T-helper 1 cell treated with Interleukin-12 subunit alpha and Interleukin-12 subunit beta and Interleukin-4 antibody, amounts not matched to agents 30 μg/mL and 1 μg/mL, for 36 hours (primary cell): ENCODE measurements at regions not wholly inside any gene's neighbourhood (a gene's known extent, or its start where the extent isn't known, plus 50 kb on each side); places are given as distances from the start of the nearest gene placed in this dataset.

Experiments used
- H3K27ac Mint-ChIP-seq: one replicate; pipeline ENCODE4 v1.8.0; 2021; ENCODE audit warnings: mild to moderate bottlenecking, mixed read lengths
- H3K27me3 Mint-ChIP-seq: one replicate; pipeline ENCODE4 v1.8.0; 2021; ENCODE audit warnings: low read depth, mixed read lengths
- H3K36me3 Mint-ChIP-seq: one replicate; pipeline ENCODE4 v1.8.0; 2021; ENCODE audit warnings: low read depth, mixed read lengths
- H3K4me1 Mint-ChIP-seq: one replicate; pipeline ENCODE4 v1.8.0; 2021; ENCODE audit warnings: low read depth, mixed read lengths
- H3K4me3 Mint-ChIP-seq: one replicate; pipeline ENCODE4 v1.8.0; 2021; ENCODE audit warnings: mild to moderate bottlenecking, moderate library complexity, mixed read lengths
- H3K9me3 Mint-ChIP-seq: one replicate; pipeline ENCODE4 v1.8.0; 2021; ENCODE audit warnings: mixed read lengths

DNA sequence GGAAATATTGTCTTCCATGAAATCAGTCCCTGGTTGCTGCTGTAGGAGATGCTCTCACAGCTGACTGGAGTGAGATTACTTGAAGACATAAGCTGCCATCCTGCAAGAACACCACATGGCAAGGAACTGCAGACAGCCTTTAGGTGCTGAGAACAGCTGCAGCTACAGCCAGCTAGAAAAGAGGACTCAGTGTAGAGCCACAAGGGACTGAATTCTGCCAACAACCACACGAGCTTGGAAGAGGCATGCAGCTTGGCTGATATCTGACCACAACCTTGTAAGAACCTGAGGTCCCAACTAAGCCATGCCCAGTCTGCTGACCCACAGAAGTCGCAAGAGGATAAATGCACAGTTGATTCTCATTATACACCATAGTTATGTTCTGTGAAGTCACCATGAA is 181.8 kb upstream of the ARL4C start:
- H3K27ac Mint-ChIP-seq = no peak overlapping the region
- H3K9me3 Mint-ChIP-seq = no peaks in the 10 kb centered on the region
- H3K36me3 Mint-ChIP-seq = no peaks in the 10 kb centered on the region
- H3K4me1 Mint-ChIP-seq = no peaks in the 10 kb centered on the region
- H3K27me3 Mint-ChIP-seq = no peaks in the 10 kb centered on the region
- no peak overlapping the region for H3K4me3 Mint-ChIP-seq

DNA sequence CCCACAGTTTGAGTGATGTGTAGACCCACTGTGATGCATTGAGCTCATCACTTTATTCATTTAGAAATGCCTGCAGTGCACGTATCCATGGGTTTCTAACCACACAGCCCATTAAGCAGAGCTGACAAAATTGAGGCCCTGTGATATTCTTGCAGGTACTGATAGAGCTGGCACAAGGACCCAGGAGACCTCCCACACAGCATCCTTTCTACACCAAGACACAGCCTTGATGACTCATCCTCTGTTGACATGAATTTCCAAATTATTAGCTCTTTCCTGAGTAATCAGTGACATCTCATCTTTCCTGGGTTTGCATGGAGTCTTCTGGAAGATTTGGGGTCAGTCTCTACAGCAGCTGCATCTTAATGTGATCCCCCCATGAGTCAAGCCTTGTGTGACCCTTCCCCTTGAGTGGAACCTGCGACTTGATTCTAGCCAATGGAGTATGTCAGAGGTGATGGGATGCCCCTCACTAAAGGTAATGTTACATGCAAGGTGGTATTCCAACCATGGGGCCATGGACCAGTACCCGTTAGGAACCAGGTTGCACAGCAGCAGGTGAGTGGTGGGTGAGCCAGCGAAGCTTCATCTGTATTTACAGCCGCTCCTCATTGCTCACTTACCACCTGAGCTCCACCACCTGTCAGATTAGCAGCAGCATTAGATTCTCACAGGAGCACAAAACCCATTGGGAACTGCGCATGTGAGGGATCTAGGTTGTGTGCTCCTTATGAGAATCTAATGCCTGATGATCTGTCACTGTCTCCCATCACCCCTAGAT is 181.1 kb upstream of the ARL4C start:
- no peaks in the 10 kb centered on the region for H3K27me3 Mint-ChIP-seq
- no peak overlapping the region for H3K27ac Mint-ChIP-seq
- no peaks in the 10 kb centered on the region for H3K36me3 Mint-ChIP-seq
- H3K9me3 Mint-ChIP-seq = no peaks in the 10 kb centered on the region
- no peak overlapping the region for H3K4me3 Mint-ChIP-seq
- no peaks in the 10 kb centered on the region for H3K4me1 Mint-ChIP-seq

DNA sequence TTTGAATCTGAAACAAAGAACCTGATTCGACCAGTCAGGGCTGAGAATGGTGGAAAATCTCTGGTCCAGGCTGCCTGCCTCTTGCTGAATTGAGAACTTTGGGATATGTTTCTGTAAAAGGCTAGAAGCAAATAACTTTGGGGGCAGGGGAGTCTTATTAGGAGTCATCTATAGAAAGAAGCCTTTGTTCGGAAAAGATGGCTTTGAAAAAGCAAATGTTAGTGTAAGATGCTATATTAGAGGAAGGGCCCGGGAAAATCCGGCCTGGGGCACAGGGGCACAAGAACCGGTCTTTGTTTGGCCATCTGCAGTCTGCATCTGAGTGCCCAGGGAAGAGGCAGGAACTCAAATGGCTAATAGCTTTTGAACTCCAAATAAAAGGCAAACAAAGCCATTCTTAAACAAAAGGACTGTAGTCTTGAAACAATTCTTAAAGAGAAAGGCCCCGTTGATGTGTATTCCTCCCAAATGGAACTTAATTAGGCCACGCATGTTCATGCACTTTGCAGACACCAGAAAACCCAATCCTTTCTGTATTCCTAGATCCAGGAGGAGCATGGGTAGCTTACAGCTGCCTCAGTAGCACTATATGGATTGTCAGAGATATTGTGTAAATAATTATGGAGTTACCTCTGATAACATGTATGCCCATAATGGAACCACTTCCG is 180.0 kb upstream of the ARL4C start:
- no peaks in the 10 kb centered on the region for H3K4me1 Mint-ChIP-seq
- H3K27me3 Mint-ChIP-seq = no peaks in the 10 kb centered on the region
- no peak overlapping the region for H3K4me3 Mint-ChIP-seq
- no peaks in the 10 kb centered on the region for H3K9me3 Mint-ChIP-seq
- no peaks in the 10 kb centered on the region for H3K36me3 Mint-ChIP-seq
- no peak overlapping the region for H3K27ac Mint-ChIP-seq

GRCh38 chr2:234676109-234676782 is 179.4 kb upstream of the ARL4C start:
- Mint-ChIP-seq H3K36me3 (no peaks in the 10 kb centered on the region), H3K9me3 (no peaks in the 10 kb centered on the region), H3K27me3 (no peaks in the 10 kb centered on the region), H3K27ac (no peak overlapping the region), H3K4me1 (no peaks in the 10 kb centered on the region), H3K4me3 (no peak overlapping the region)

DNA sequence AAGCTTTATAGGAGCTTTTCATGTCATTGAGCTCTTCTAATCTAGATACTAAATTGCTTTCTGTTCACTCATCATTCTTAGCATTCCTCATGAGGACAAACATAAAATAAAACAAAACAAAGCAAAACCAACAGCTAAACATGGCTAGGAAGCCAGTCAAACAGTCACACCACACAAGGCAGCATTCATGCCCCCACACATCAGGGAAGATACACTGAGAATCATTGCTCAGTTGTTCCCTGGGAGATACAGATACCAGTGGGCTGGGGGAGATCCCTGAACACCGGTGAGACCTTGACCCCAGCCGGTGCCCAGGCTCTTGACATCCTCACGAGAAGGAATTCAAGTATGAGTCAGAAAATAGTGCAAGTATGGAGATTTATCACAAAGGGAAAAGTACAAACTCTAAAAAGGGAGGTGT is 177.9 kb upstream of the ARL4C start:
- Mint-ChIP-seq H3K4me3 (no peak overlapping the region), H3K9me3 (no peaks in the 10 kb centered on the region), H3K36me3 (no peaks in the 10 kb centered on the region), H3K27ac (no peak overlapping the region), H3K4me1 (no peaks in the 10 kb centered on the region), H3K27me3 (no peaks in the 10 kb centered on the region)

DNA sequence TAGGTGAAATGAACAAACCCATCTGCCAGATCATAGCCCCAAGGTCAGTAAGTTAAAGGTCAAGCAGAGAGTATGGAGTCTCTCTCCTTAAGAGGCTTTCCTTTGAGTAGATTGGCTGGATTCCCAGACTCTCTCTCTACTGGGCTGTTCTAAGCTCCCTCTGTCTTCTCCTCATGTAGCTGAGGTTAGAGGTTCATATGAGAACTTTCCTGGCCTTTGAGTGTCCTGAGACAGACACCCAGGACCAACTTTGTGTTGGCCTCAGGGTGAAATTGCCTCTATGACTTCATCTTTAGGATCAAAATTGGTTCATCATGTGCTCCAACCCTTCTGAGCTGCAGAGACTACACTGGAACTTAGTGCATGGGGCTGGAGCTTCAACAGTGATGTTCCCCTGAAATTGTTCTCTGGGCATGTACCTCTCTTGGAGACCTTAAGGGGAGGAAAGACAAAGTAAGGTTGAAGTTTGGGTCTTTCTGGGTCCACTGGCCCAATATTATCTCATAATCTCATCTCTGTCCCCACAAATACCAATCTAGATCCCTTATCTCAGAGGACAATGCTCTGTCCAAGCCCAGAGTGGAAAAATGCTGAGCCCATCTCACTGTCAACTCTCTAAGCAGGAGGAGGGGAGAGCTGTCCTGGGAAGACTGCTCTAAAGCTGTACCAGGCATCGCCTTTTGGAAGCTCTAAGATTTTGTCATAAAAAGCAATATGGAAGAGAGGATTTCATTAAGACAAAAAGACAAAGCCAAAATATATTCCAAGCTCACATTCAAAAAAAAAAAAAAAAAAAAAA is 177.3 kb upstream of the ARL4C start:
- H3K4me3 Mint-ChIP-seq = no peak overlapping the region
- H3K9me3 Mint-ChIP-seq = no peaks in the 10 kb centered on the region
- H3K27ac Mint-ChIP-seq = no peak overlapping the region
- H3K4me1 Mint-ChIP-seq = no peaks in the 10 kb centered on the region
- no peaks in the 10 kb centered on the region for H3K36me3 Mint-ChIP-seq
- no peaks in the 10 kb centered on the region for H3K27me3 Mint-ChIP-seq

- Mint-ChIP-seq H3K27me3 (no peaks in the 10 kb centered on the region), H3K27ac (no peak overlapping the region), H3K4me3 (no peak overlapping the region), H3K36me3 (no peaks in the 10 kb centered on the region), H3K9me3 (no peaks in the 10 kb centered on the region), H3K4me1 (no peaks in the 10 kb centered on the region)
These were observed 176.6 kb upstream of the ARL4C start for GRCh38 chr2:234673501-234673900.

GRCh38 chr2:234672498-234673150 is 175.7 kb upstream of the ARL4C start:
- H3K27me3 Mint-ChIP-seq = no peaks in the 10 kb centered on the region
- H3K4me3 Mint-ChIP-seq = no peak overlapping the region
- no peaks in the 10 kb centered on the region for H3K9me3 Mint-ChIP-seq
- H3K27ac Mint-ChIP-seq = no peak overlapping the region
- H3K36me3 Mint-ChIP-seq = no peaks in the 10 kb centered on the region
- no peaks in the 10 kb centered on the region for H3K4me1 Mint-ChIP-seq

DNA sequence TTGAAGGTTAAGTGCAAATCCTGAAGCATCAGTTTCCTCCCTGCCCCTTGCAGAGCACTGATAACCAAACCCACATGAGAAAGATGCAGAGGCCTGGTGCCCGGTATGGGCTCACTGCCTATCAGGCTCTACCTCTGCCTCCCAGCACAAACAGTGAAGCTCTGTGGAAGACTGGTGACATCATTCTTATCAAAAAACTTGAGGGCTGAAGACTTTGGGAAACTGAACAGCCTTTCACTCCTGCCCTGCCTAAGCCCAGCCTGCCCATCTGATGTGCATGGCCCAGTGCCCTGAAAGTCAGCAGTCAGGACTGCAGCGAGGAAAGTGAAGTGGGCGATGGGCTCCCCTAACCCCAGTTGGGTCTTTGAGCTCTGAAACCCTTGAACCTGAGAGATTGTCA is 174.8 kb upstream of the ARL4C start:
- Mint-ChIP-seq H3K9me3 (no peaks in the 10 kb centered on the region), H3K4me3 (no peak overlapping the region), H3K36me3 (no peaks in the 10 kb centered on the region), H3K27me3 (no peaks in the 10 kb centered on the region), H3K27ac (no peak overlapping the region), H3K4me1 (no peaks in the 10 kb centered on the region)

- H3K27ac Mint-ChIP-seq = no peak overlapping the region
- H3K4me3 Mint-ChIP-seq = no peak overlapping the region
- H3K36me3 Mint-ChIP-seq = no peaks in the 10 kb centered on the region
- no peaks in the 10 kb centered on the region for H3K4me1 Mint-ChIP-seq
- no peaks in the 10 kb centered on the region for H3K9me3 Mint-ChIP-seq
- H3K27me3 Mint-ChIP-seq = no peaks in the 10 kb centered on the region
These were observed 174.3 kb upstream of the ARL4C start for GRCh38 chr2:234671231-234671630.

DNA sequence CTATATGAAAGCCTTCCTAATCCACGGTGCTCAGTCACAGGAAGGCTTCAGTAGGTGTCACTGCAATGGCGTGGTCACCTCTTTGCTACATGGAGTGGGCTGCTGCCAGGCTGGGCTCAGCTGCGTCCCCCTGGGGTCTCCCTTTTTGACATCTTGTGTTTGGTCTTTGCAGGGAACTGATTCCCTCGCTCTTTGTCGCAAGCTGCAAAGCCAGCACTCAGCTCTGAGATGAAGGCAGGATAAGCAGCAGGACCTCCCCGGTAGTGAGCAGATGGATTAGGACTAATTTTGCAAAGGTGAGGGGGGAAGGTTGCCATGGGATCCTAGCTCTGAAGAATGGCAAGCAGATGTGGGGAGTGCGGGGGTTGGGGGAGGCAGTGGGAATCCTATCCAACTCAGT is 173.9 kb upstream of the ARL4C start:
- Mint-ChIP-seq H3K36me3 (no peaks in the 10 kb centered on the region), H3K4me3 (no peak overlapping the region), H3K9me3 (no peaks in the 10 kb centered on the region), H3K27ac (no peak overlapping the region), H3K27me3 (no peaks in the 10 kb centered on the region), H3K4me1 (no peaks in the 10 kb centered on the region)

DNA sequence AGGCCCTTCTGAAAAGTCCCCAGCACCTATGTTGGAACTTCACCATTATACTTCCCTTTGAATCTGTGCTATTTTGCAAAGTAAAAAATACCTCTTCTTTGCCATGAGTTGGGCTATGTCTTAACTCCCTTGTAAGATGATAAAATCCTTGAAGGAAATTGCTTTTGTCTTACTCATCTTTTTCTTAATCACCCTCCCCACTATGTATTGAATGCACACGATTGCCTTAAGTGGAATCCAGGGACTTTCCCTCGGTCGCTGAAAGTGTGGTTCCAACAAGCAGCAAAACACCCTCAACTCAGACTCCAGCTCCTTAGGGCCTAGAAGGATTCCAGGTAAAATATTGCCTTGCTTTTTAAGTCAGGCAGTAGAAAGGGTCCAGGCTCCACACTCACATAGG is 173.2 kb upstream of the ARL4C start:
- Mint-ChIP-seq H3K36me3 (no peaks in the 10 kb centered on the region), H3K27ac (no peak overlapping the region), H3K9me3 (no peaks in the 10 kb centered on the region), H3K4me3 (no peak overlapping the region), H3K27me3 (no peaks in the 10 kb centered on the region), H3K4me1 (no peaks in the 10 kb centered on the region)

DNA sequence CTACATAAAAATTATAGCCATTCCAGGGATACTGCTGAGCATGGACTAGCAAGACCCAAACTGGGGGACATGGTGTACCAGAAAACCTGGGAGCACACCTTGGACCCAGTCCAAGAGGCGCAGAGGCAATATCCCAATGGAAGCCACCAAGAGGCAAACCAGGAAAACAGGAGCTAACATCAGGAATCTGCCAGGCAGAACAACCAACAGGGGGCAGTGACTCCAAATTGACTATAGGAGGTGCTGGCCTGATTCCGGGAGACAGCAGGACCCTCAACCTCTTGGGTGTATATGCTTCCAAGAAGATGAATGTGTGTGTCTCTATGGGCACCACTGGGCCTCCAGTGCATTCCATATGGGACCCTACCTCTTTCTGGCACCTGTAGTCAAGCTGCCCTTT is 172.7 kb upstream of the ARL4C start:
- H3K36me3 Mint-ChIP-seq = no peaks in the 10 kb centered on the region
- H3K9me3 Mint-ChIP-seq = no peaks in the 10 kb centered on the region
- no peak overlapping the region for H3K27ac Mint-ChIP-seq
- H3K4me3 Mint-ChIP-seq = no peak overlapping the region
- H3K27me3 Mint-ChIP-seq = no peaks in the 10 kb centered on the region
- H3K4me1 Mint-ChIP-seq = no peaks in the 10 kb centered on the region

DNA sequence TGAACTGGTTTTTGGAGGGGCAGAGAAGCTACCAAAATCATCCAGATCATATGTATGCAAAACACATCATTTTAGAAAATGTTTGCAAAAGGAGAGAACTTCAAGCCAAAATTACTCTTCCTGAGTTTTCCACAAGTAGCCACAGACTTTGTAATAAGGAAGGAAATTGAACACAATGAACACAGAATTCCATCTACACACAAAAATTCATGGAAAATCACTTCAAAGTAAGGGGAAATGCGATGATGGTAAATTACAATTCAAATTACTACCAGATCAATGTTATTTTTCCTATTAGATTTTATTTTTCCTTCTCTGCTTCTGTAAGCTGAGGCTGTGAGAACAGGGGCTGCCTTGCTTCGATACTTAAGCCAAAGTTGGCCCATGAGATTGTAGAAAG is 172.1 kb upstream of the ARL4C start:
- Mint-ChIP-seq H3K4me3 (no peak overlapping the region), H3K27me3 (no peaks in the 10 kb centered on the region), H3K27ac (no peak overlapping the region), H3K36me3 (no peaks in the 10 kb centered on the region), H3K9me3 (peaks cover 2% of the 10 kb centered on the region), H3K4me1 (no peaks in the 10 kb centered on the region)
